DMS 273 treated with DMSO at 0.1 percent for 48 hours (cell line): ENCODE measurements at regions not wholly inside any gene's neighbourhood (a gene's known extent, or its start where the extent isn't known, plus 50 kb on each side); places are given as distances from the start of the nearest gene placed in this dataset.
"Not testable (repeated sequence)": the region's sequence is repeated elsewhere in the genome, so short reads cannot be mapped to it uniquely, and the experiment has no call there.

Source experiments
- DNase-seq: peaks from one replicate; lab custom pipeline; 2025; lab: John Stamatoyannopoulos, UW

GRCh38 chr6:106745824-106746582, 116.6 kb downstream of the QRSL1 start:
- DNase-seq, result no peak

GRCh38 chr6:106745197-106745770, 115.9 kb downstream of the QRSL1 start:
- no peak for DNase-seq

- no peak for DNase-seq
Observed at GRCh38 chr6:106744781-106745180, 115.4 kb downstream of the QRSL1 start.

- DNase-seq, result not testable (repeated sequence)
Observed at GRCh38 chr6:106744029-106744428, 114.7 kb downstream of the QRSL1 start.

- DNase-seq, result no peak
Observed at GRCh38 chr6:106743612-106744011, 114.2 kb downstream of the QRSL1 start.

GRCh38 chr6:106740287-106740686, 110.9 kb downstream of the QRSL1 start:
- no peak for DNase-seq

- DNase-seq, result no peak
Observed at GRCh38 chr6:106739387-106739786, 110.0 kb downstream of the QRSL1 start.

GRCh38 chr6:106736502-106736901, 107.1 kb downstream of the QRSL1 start:
- no peak for DNase-seq

- DNase-seq, result no peak
Observed at GRCh38 chr6:106735828-106736227, 106.5 kb downstream of the QRSL1 start.

- DNase-seq, result no peak
Observed at GRCh38 chr6:106735136-106735633, 105.8 kb downstream of the QRSL1 start.

GRCh38 chr6:106733386-106733785, 104.0 kb downstream of the QRSL1 start:
- DNase-seq, result no peak

GRCh38 chr6:106732376-106732940, 103.1 kb downstream of the QRSL1 start:
- no peak for DNase-seq

GRCh38 chr6:106731843-106732160, 102.4 kb downstream of the QRSL1 start:
- no peak for DNase-seq

GRCh38 chr6:106731144-106731842, 101.9 kb downstream of the QRSL1 start:
- no peak for DNase-seq

- no peak for DNase-seq
Observed at GRCh38 chr6:106730718-106731117, 101.3 kb downstream of the QRSL1 start.

- DNase-seq, result no peak
Observed at GRCh38 chr6:106730264-106730663, 100.9 kb downstream of the QRSL1 start.

GRCh38 chr6:106729841-106730240, 100.5 kb downstream of the QRSL1 start:
- DNase-seq, result no peak

- DNase-seq, result no peak
Observed at GRCh38 chr6:106728296-106728870, 99.0 kb downstream of the QRSL1 start.

- DNase-seq, result no peak
Observed at GRCh38 chr6:106727480-106728149, 98.2 kb downstream of the QRSL1 start.

- DNase-seq, result no peak
Observed at GRCh38 chr6:106724848-106725247, 95.5 kb downstream of the QRSL1 start.

- no peak for DNase-seq
Observed at GRCh38 chr6:106724337-106724736, 95.0 kb downstream of the QRSL1 start.

GRCh38 chr6:106723419-106723818, 94.0 kb downstream of the QRSL1 start:
- not testable (repeated sequence) for DNase-seq
